ENCODE measurements at regions not wholly inside any gene's neighbourhood (a gene's known extent, or its start where the extent isn't known, plus 50 kb on each side); places are given as distances from the start of the nearest gene placed in this dataset.

DNA sequence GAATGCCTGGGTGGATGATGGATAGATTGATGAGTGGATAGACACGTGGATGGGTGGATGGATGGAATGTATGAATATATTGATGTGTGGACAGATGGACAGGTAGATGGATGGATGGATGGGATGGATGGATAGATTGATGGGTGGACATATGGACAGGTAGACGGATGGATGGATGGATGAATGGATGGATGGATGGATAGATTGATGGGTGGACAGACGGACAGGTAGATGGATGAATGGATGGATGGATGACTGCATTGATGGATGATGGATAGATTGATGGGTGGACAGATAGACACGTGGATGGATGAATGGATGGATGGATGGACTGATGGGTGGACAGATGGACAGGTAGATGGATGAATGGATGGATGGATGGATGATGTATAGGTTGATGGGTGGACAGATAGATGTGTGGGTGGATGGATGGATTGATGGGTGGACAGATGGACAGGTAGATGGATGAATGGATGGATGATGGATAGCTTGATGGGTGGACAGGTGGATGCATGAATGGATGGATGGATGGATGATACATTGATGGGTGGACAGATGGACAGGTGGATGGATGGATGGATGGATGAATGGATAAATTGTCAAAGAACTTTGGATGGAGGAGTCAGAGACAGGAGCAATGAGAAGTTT is 171.4 kb upstream of the AFDN start:
- H3K36me3 Mint-ChIP-seq: no peaks in the 10 kb centered on the region
- H3K4me3 Mint-ChIP-seq: no peak overlapping the region
- H3K9me3 Mint-ChIP-seq: peaks cover 2% of the 10 kb centered on the region
- H3K27ac Mint-ChIP-seq: no peak overlapping the region
- H3K27me3 Mint-ChIP-seq: no peaks in the 10 kb centered on the region
- no peak for ATAC-seq
- no peaks in the 10 kb centered on the region for H3K4me1 Mint-ChIP-seq

DNA sequence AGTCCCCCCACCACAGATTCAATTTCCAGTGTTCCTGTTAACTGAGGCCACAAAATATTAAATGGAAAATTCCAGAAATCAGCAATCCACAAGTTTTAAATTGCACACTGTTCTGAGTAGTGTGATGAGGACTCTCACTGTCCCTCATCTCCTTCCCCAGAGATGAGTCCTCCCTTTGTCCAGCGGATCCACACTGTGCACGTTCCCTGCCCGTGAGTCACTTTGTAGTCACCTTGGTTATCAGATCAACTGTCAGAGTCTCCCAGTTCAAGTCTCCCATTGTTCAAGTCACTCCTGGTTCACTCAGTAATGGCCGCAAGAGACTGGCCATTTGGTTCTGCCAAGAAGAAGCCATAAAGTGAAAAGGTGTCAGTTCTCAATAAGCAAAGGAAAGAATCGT is 168.6 kb upstream of the AFDN start:
- Mint-ChIP-seq H3K36me3 (no peaks in the 10 kb centered on the region), H3K4me3 (no peak overlapping the region), H3K27me3 (no peaks in the 10 kb centered on the region), H3K27ac (no peak overlapping the region), H3K9me3 (peaks cover 2% of the 10 kb centered on the region), H3K4me1 (no peaks in the 10 kb centered on the region)
- ATAC-seq: no peak

DNA sequence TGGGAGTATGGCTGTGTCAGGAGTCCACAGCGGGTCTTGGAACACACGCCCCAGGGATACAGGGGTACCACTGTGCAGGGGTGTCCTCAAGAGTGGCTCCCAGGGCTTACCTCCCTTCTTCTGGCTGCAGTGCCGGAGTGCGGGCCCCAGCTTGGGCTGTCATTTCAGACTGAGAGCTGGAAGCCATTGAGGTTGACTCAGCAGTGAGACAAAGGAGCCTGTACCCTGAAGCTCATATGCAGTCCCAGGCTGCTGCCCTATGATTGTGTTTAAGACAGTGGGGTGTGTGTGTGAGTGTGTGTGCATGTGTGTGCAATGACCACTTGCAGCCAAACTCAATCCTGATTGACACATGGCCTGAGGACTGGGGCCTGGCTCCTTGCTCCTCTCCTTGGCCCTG is 167.7 kb upstream of the AFDN start:
- no peaks in the 10 kb centered on the region for H3K9me3 Mint-ChIP-seq
- H3K27ac Mint-ChIP-seq: no peak overlapping the region
- no peak for ATAC-seq
- no peaks in the 10 kb centered on the region for H3K27me3 Mint-ChIP-seq
- H3K4me3 Mint-ChIP-seq: no peak overlapping the region
- no peaks in the 10 kb centered on the region for H3K36me3 Mint-ChIP-seq
- H3K4me1 Mint-ChIP-seq: no peaks in the 10 kb centered on the region

DNA sequence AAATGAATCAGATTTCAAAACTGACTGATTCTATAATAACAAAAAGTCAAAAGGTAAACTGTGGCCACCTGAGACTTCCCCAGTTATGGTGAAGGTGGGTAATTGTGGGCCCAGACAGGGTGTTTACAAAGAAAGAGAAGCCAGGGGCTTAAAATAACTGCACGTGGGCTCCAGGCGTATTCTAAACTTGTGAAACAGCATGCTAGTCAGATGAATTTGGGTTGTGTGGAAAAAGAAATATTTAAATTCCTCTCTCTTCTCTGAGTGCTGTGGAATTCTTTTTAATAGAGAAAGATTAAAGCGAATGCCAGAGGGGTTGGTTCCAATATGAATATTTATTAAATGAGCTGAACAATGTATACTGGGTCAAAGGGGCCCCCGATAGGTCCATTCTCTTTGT is 166.3 kb upstream of the AFDN start:
- Mint-ChIP-seq H3K4me3 (no peak overlapping the region), H3K27me3 (no peaks in the 10 kb centered on the region), H3K27ac (no peak overlapping the region), H3K9me3 (no peaks in the 10 kb centered on the region), H3K36me3 (no peaks in the 10 kb centered on the region), H3K4me1 (no peaks in the 10 kb centered on the region)
- no peak for ATAC-seq

DNA sequence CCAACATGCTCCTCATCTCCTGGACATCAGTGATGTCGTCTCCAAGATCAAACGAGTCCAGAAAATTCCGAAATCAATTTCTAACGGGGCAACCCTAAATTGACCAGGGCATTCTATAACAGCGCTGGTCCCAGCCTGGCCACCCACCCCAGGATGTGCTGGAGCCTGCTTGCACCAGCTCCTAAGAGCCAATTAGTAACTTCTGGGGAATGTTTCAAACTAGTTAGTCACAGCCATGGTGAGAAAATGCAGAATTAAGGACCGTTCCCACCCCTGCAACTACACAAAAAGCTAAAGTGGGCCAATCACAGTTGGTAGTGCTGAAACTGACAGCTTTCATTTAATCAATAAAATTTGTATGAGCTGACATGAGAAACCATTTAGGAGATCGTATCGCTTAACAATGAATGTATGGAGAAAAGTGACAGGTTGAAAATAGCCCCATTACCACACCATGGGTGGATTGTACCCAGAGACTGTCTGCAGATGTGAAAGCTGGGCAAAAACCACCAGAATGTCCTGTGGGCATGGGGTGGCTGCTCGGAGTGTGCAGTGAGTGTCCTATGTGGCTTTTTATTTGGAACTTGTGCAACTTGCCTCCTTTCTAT is 165.7 kb upstream of the AFDN start:
- no peak overlapping the region for H3K4me3 Mint-ChIP-seq
- H3K36me3 Mint-ChIP-seq: no peaks in the 10 kb centered on the region
- no peak overlapping the region for H3K27ac Mint-ChIP-seq
- H3K4me1 Mint-ChIP-seq: no peaks in the 10 kb centered on the region
- H3K9me3 Mint-ChIP-seq: no peaks in the 10 kb centered on the region
- H3K27me3 Mint-ChIP-seq: no peaks in the 10 kb centered on the region
- ATAC-seq: no peak

DNA sequence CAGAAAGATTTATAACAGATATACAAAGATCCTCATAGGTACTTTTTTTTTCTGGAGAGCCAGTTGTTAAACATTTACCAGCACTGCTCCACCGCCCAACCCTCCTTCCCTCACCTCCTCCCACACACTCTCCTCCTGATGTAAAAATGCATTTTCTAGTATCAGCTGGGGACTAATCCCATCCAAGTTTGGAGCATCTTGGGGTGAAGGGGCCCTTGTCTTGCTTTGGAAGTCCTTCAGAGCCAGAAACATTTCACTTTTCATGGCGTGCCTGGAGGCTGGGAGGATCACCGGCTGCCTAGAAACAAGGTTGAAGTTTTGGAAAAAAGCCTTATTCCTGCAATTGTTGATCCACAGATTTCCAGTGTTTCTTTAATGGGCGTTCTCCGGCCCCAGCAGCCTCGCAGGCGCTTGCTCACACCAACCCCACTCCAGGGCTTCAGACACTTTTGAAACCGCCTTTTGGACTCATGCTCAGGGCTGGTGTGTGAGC is 165.1 kb upstream of the AFDN start:
- Mint-ChIP-seq H3K36me3 (no peaks in the 10 kb centered on the region), H3K9me3 (no peaks in the 10 kb centered on the region), H3K4me1 (no peaks in the 10 kb centered on the region), H3K27ac (no peak overlapping the region), H3K27me3 (peaks cover 5% of the 10 kb centered on the region), H3K4me3 (no peak overlapping the region)
- no peak for ATAC-seq

DNA sequence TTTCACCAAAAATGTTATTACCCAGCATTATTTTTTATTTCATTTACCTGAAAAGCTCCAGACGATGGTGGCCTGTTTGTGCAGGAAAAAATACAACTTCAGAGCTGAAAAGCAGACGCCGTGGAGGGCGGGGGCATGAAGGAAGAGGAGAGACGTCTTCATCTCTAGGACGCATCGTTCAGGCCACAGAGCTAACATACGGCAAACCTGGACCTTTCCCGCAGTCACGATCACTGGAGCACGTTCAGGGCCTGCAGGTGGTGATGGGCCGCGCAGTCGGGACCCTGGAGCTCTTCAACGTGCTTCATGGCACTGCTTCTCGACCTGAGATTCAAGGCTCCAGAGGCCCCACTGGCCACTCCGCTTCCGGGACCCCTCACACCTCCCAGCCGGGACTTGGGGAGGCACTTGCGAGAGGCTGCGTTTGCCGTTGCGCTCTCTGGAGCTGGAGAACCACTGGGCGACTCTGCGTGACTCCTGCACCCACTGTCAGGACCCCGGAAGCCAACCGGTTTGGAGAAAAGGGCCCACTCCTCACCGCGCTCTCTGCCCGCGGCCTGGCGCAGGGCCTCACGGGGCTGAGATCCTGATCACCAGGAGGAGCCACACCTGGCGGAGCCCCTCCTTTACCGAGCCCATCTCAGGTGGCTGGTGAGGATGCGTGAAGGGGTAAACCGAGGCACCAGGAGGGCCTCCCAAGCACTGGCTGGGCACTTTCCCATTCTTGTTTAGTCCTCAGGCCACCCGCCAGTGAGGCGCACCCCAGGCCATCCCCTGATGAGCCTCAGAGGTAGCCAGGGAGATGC is 164.4 kb upstream of the AFDN start:
- no peaks in the 10 kb centered on the region for H3K4me1 Mint-ChIP-seq
- no peak overlapping the region for H3K4me3 Mint-ChIP-seq
- no peaks in the 10 kb centered on the region for H3K9me3 Mint-ChIP-seq
- H3K27ac Mint-ChIP-seq: no peak overlapping the region
- H3K36me3 Mint-ChIP-seq: no peaks in the 10 kb centered on the region
- ATAC-seq: no peak
- H3K27me3 Mint-ChIP-seq: peaks cover 8% of the 10 kb centered on the region

DNA sequence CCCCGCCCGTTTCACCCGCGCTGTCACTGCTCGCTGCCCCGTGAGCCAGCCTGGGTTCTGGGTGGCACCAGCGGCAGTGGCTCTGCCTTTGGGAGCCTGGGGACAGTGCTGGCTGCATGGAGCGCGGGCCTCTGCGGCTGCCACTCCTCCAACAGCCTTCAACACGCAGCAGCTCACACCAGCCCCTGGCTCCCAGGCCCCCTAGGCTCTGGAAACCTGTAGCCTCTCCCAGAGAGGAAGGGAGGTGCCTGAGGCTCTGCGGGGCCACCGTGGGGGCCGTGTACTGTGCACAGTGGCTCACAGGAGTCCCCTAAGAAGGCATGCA is 163.9 kb upstream of the AFDN start:
- Mint-ChIP-seq H3K9me3 (no peaks in the 10 kb centered on the region), H3K4me1 (no peaks in the 10 kb centered on the region), H3K4me3 (no peak overlapping the region), H3K27me3 (peaks cover 8% of the 10 kb centered on the region), H3K27ac (no peak overlapping the region), H3K36me3 (no peaks in the 10 kb centered on the region)
- ATAC-seq: no peak

DNA sequence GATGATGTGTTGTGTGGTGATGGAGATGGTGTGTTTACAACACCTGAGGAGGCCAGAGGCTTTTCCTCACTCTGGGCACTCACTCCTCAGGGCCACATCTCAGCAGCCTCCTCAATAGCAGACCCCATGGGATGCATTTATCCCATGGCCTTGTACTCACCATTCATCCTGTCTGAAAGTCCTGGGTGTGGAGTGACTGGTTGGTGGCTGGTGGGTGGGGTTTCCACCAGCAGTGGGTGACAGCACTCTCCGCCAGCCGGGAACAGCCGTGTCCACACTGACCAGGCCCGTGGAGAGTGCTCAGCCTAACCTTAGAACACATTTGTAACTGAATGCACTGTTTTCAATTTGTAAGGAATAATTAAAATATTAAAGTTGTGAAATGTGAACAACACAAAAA is 163.4 kb upstream of the AFDN start:
- Mint-ChIP-seq H3K36me3 (no peaks in the 10 kb centered on the region), H3K4me3 (no peak overlapping the region)

DNA sequence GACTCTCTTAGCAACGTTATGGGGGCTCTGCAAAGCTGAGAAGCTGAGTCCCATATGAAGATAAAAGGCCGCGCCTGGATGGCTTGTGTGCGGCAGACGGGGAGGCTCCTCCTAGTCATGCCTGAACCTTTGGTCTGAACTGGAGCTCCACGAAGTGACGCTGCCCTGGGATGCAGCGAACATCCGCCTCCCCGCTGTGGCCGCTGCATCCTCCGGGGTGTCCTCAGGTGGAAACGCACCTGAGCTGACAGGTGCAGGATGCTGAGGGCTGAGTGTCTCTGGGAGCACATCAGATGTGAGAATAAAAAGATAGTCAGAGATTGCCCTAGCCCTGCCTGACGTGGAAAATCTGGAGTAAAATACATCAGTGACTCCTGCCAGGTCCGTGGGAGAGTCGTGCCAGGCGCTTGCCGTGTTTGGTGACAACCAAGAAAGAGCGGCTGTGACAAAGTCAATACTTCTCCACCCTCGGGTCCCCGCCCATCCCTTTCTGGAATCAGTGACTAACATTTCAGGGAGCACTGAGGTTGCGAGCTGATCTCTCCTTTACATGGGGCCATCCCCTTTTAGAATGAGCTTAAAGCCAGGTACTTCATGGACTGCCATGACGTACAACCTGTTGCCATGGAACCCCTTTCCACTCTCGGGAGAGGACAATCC is 162.8 kb upstream of the AFDN start:
- Mint-ChIP-seq H3K27me3 (peaks cover 8% of the 10 kb centered on the region), H3K4me1 (no peaks in the 10 kb centered on the region), H3K27ac (no peak overlapping the region), H3K9me3 (no peaks in the 10 kb centered on the region), H3K4me3 (no peak overlapping the region), H3K36me3 (no peaks in the 10 kb centered on the region)
- no peak for ATAC-seq

More for the DNA sequence above, 163.4 kb upstream of the AFDN start:
- Mint-ChIP-seq H3K9me3 (no peaks in the 10 kb centered on the region), H3K27ac (no peak overlapping the region), H3K27me3 (peaks cover 8% of the 10 kb centered on the region), H3K4me1 (no peaks in the 10 kb centered on the region)
- ATAC-seq: no peak

DNA sequence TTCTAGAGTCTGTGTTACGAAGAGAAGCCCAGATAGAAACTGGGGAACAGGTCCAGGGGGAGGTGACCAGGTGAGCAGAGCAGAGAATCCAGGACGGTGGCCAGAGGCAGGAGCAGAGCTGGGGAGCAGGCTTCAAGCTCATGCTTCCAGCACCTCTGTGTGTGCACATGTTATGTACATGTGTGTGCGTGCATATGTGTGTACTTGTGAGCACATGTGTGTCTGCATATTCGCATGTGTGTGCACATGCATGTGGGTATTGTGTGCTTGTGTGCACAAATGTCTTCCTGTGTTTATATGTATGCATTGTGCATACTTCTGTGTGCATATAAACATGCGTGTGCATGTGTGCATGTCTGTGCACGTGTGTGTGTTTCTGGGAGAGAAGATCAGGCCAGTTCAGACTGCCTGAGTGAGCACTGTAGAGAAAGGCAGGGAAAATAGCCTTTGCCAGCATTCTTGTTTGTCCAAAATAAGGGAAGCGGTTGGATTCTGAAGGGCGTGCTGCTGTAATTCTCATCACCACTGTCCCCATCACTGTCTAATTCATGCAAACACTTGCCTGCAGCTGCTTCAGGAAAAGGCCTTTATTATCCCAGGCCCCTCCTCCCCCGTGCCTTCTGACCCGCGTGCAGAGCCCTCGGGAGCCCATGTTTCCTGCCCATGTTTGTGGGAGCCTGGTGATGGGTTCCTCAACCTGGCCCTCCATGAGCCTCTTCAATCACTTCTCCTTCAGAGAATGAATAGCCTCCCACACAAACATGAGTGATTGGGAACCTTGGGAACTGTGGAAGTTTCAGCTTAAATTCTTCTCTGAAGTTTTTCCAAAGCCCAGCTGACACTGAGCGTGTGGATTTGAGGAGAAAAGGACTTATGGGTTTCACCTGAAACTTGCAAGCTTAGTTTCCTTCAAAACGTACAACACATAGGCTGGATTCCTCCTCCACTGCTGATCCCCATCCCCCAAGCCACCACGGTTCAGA is 161.7 kb upstream of the AFDN start:
- Mint-ChIP-seq H3K4me1 (no peaks in the 10 kb centered on the region), H3K4me3 (no peak overlapping the region), H3K27me3 (peaks cover 8% of the 10 kb centered on the region), H3K9me3 (no peaks in the 10 kb centered on the region), H3K27ac (no peak overlapping the region), H3K36me3 (no peaks in the 10 kb centered on the region)
- no peak for ATAC-seq

DNA sequence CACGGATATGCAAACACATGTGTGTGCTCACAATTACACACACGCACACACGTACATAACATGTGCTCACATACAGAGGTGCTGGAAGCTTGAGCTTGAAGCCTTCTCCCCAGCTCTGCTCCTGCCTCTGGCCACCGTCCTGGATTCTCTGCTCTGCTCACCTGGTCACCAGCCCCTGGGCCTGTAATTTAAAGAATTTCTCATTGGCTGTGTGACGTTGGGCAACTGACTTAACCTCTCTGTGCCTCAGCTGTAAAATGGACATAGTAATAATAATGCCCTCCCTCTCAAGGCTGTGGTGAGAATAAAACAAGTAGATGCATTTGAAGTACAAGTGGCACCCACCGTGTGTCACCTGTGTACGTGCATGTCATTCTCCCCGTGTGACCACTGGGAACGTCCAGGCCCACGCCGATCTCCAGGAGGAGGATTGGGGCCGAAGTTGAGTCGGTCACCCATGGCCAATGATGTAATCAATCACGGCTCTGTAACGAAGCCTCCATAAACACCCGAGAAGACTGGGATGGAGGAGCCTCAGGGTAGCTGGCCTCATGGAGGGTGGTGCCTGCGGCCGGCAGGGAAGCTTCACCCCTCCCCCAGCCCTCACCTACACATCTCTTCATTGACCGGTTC is 160.9 kb upstream of the AFDN start:
- Mint-ChIP-seq H3K27ac (no peak overlapping the region), H3K4me1 (no peaks in the 10 kb centered on the region), H3K27me3 (peaks cover 8% of the 10 kb centered on the region), H3K9me3 (no peaks in the 10 kb centered on the region), H3K36me3 (no peaks in the 10 kb centered on the region), H3K4me3 (no peak overlapping the region)
- no peak for ATAC-seq

DNA sequence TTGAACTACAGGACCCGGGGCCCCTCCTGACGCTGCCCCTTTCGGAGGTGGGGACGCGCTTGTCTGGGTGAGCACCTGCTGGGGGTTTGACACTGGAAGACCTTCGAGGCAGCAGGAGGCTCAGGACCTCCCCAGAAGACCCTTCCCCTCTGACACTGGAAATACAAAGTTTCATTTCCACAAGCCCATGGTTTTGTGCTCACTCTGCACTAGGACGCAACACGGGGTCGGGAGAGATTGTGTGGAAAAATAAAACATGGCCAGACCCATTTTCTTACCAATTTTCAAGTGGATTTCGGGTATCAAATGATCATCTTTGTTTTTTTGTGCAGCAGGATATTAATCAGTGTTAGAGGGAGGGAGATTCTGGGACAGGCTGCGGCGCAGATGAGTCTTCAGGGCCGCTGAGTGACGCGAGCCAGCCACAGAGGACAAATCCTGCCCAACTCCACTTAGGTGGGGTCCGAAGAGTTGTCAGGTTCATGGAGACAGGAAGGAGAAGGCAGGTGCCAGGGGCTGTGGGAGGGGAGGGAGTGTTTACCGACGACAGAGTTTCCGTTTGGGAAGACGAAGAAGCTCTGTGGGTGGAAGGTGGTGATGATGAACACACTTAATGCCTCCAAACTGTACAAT is 160.0 kb upstream of the AFDN start:
- no peak for ATAC-seq
- Mint-ChIP-seq H3K4me3 (no peak overlapping the region), H3K27me3 (peaks cover 8% of the 10 kb centered on the region), H3K4me1 (no peaks in the 10 kb centered on the region), H3K27ac (no peak overlapping the region), H3K9me3 (peaks cover 5% of the 10 kb centered on the region), H3K36me3 (no peaks in the 10 kb centered on the region)

Data from stimulated activated memory B cell treated with anti-CD40 and anti-IgM and Interleukin-4, amounts not matched to agents 10 μg/mL and 1 μg/mL and 100 μg/mL, for 72 hours (primary cell).